Lower leg skin (tissue), 3 donors: ENCODE measurements at regions not wholly inside any gene's neighbourhood (a gene's known extent, or its start where the extent isn't known, plus 50 kb on each side); places are given as distances from the start of the nearest gene placed in this dataset.

Experiments used
- CTCF ChIP-seq, 3 donors: fragments of 450-650 bp; IDR thresholded peaks; one replicate each; pipeline ENCODE4 v1.5.1; 2016; ENCODE audit warnings: antibody characterized with exemption in 3 of 3, mild to moderate bottlenecking in 3 of 3, moderate library complexity in 2 of 3
- POLR2A ChIP-seq, 2 donors: fragments of 450-650 bp; IDR thresholded peaks; one replicate each; pipeline ENCODE4 v1.6.1; 2016 to 2017; ENCODE audit warnings: antibody characterized with exemption in 2 of 2, mild to moderate bottlenecking in 1 of 2, moderate library complexity in 1 of 2

- no peak for TF ChIP-seq CTCF (IDR thresholded peaks at IDR 0.05)
- TF ChIP-seq POLR2A (IDR thresholded peaks at IDR 0.05): no peak
These were observed 102.4 kb upstream of the SOX1 start for GRCh38 chr13:111964411-111965035.
